H9 (cell line): ENCODE measurements at regions not wholly inside any gene's neighbourhood (a gene's known extent, or its start where the extent isn't known, plus 50 kb on each side); places are given as distances from the start of the nearest gene placed in this dataset.

ENCODE experiments used
- DNase-seq: peaks from one replicate; pipeline ENCODE4 v3.0.0-alpha.2; 2017
- H2AFZ ChIP-seq: one replicate; pipeline ENCODE4 v1.6.1; 2013; ENCODE audit warnings: mild to moderate bottlenecking, low read length, control low read depth, moderate library complexity
- H2AK5ac ChIP-seq: 2 replicates; pipeline ENCODE4 v1.6.1; 2013; ENCODE audit warnings: low read length, control low read depth, mixed read lengths; ENCODE audit not compliant: insufficient read length
- H2BK120ac ChIP-seq: one replicate; pipeline ENCODE4 v1.6.1; 2013; ENCODE audit warnings: low read depth, mild to moderate bottlenecking, low read length, control low read depth, inconsistent platforms; ENCODE audit not compliant: poor library complexity, severe bottlenecking
- H2BK12ac ChIP-seq: 2 replicates; pipeline ENCODE4 v1.6.1; 2013; ENCODE audit warnings: low read length, control low read depth, mixed read lengths, low read depth; ENCODE audit not compliant: insufficient read length
- H2BK15ac ChIP-seq: 2 replicates; pipeline ENCODE4 v1.6.1; 2013; ENCODE audit warnings: low read depth, low read length, control low read depth
- H2BK20ac ChIP-seq: one replicate; pipeline ENCODE4 v1.6.1; 2013; ENCODE audit warnings: low read depth, mild to moderate bottlenecking, low read length, control low read depth, inconsistent platforms; ENCODE audit not compliant: poor library complexity, severe bottlenecking
- H2BK5ac ChIP-seq: 2 replicates; pipeline ENCODE4 v1.6.1; 2013; ENCODE audit warnings: low read length, control low read depth, mixed read lengths; ENCODE audit not compliant: insufficient read length
- H3K14ac ChIP-seq: 2 replicates; pipeline ENCODE4 v1.6.1; 2013; ENCODE audit warnings: low read length, control low read depth; ENCODE audit not compliant: insufficient read depth
- H3K18ac ChIP-seq: 2 replicates; pipeline ENCODE4 v1.6.1; 2013; ENCODE audit warnings: low read depth, mild to moderate bottlenecking, mixed read lengths, low read length, control low read depth; ENCODE audit not compliant: insufficient read length
- H3K23ac ChIP-seq: 2 replicates; pipeline ENCODE4 v1.6.1; 2013; ENCODE audit warnings: low read length, control low read depth, mixed read lengths, low read depth; ENCODE audit not compliant: insufficient read length
- H3K23me2 ChIP-seq: 2 replicates; pipeline ENCODE4 v1.6.1; 2013; ENCODE audit warnings: low read depth, mild to moderate bottlenecking, mixed read lengths, low read length, control low read depth; ENCODE audit not compliant: insufficient read length, poor library complexity, severe bottlenecking
- H3K27ac ChIP-seq: 2 replicates; pipeline ENCODE4 v1.5.1; 2013; ENCODE audit warnings: low read length, control low read depth, mixed read lengths, low read depth; ENCODE audit not compliant: insufficient read length
- H3K27me3 ChIP-seq: 2 replicates; pipeline ENCODE4 v1.6.1; 2013; ENCODE audit warnings: low read length, control low read depth, inconsistent platforms; ENCODE audit not compliant: insufficient read depth
- H3K4ac ChIP-seq: 2 replicates; pipeline ENCODE4 v1.6.1; 2013; ENCODE audit warnings: low read depth, mild to moderate bottlenecking, control low read depth, inconsistent platforms, low read length, moderate library complexity
- H3K4me1 ChIP-seq: 2 replicates; pipeline ENCODE4 v1.6.1; 2013; ENCODE audit warnings: low read length, control low read depth, inconsistent platforms; ENCODE audit not compliant: insufficient read depth
- H3K4me2 ChIP-seq: 2 replicates; pipeline ENCODE4 v1.6.1; 2013; ENCODE audit warnings: low read length, control low read depth, mixed read lengths; ENCODE audit not compliant: insufficient read length, insufficient read depth
- H3K56ac ChIP-seq: 2 replicates; pipeline ENCODE4 v1.6.1; 2013; ENCODE audit warnings: low read depth, mild to moderate bottlenecking, mixed read lengths, low read length, control low read depth; ENCODE audit not compliant: insufficient read length
- H3K79me1 ChIP-seq: 2 replicates; pipeline ENCODE4 v1.6.1; 2013; ENCODE audit warnings: low read depth, mild to moderate bottlenecking, moderate library complexity, low read length, control low read depth, inconsistent platforms; ENCODE audit not compliant: insufficient read depth, poor library complexity, severe bottlenecking
- H3K79me2 ChIP-seq: 2 replicates; pipeline ENCODE4 v1.6.1; 2013; ENCODE audit warnings: low read length, control low read depth, inconsistent platforms; ENCODE audit not compliant: insufficient read depth
- H3K9ac ChIP-seq: 2 replicates; pipeline ENCODE4 v1.6.1; 2013; ENCODE audit warnings: low read length, control low read depth, mixed read lengths; ENCODE audit not compliant: insufficient read length; ENCODE audit errors: extremely low read depth
- H3K9me3 ChIP-seq: one replicate; pipeline ENCODE4 v1.6.1; 2013; ENCODE audit warnings: low read depth, low read length, inconsistent platforms; ENCODE audit not compliant: control insufficient read depth
- H3T11ph ChIP-seq: one replicate; pipeline ENCODE4 v1.6.1; 2013; ENCODE audit warnings: mild to moderate bottlenecking, low read length, control low read depth, inconsistent platforms
- H4K20me1 ChIP-seq: one replicate; pipeline ENCODE4 v1.6.1; 2013; ENCODE audit not compliant: control insufficient read depth, insufficient read length, insufficient read depth
- H4K5ac ChIP-seq: 2 replicates; pipeline ENCODE4 v1.6.1; 2013; ENCODE audit warnings: low read depth, mild to moderate bottlenecking, mixed read lengths, low read length, control low read depth; ENCODE audit not compliant: insufficient read length
- H4K8ac ChIP-seq: replicated peaks from 2 replicates; pipeline ENCODE4 v1.6.1; 2013; ENCODE audit warnings: low read length, control low read depth, mixed read lengths, low read depth; ENCODE audit not compliant: insufficient read length
- H4K91ac ChIP-seq: 2 replicates; pipeline ENCODE4 v1.6.1; 2013; ENCODE audit warnings: low read depth, mild to moderate bottlenecking, moderate library complexity, mixed read lengths, low read length, control low read depth; ENCODE audit not compliant: insufficient read length
- H3K27ac Mint-ChIP-seq, 3 experiments: 2 replicates in 2 of 3; 3 replicates in 1 of 3; pipeline ENCODE4 v1.8.0; 2020 to 2021; ENCODE audit warnings: mixed read lengths in 3 of 3, mild to moderate bottlenecking in 1 of 3, moderate library complexity in 1 of 3
- H3K27me3 Mint-ChIP-seq: 2 replicates; pipeline ENCODE4 v1.8.0; 2021; ENCODE audit warnings: low read depth, mild to moderate bottlenecking, moderate library complexity, mixed read lengths
- H3K36me3 Mint-ChIP-seq, 3 experiments: 2 replicates in 2 of 3; 3 replicates in 1 of 3; pipeline ENCODE4 v1.8.0; 2020 to 2021; ENCODE audit warnings: low read depth in 3 of 3, mixed read lengths in 3 of 3; ENCODE audit not compliant: insufficient read depth in 1 of 3
- H3K4me1 Mint-ChIP-seq, 2 experiments: 2 replicates each; pipeline ENCODE4 v1.8.0; 2020; ENCODE audit warnings: mixed read lengths in 2 of 2
- H3K4me3 Mint-ChIP-seq, 2 experiments: 2 replicates in 1 of 2; 3 replicates in 1 of 2; pipeline ENCODE4 v1.8.0; 2020 to 2021; ENCODE audit warnings: mild to moderate bottlenecking in 2 of 2, mixed read lengths in 2 of 2, moderate library complexity in 1 of 2
- H3K9me3 Mint-ChIP-seq, 2 experiments: 2 replicates in 1 of 2; 3 replicates in 1 of 2; pipeline ENCODE4 v1.8.0; 2020; ENCODE audit warnings: mild to moderate bottlenecking in 2 of 2, mixed read lengths in 2 of 2, moderate library complexity in 1 of 2
- WGBS: extraction: QIAGEN DNeasy Blood & Tissue Kit; methylation state at CpG from one replicate; pipeline ENCODE4 v1.1.7; 2013; ENCODE audit warnings: missing lambda C conversion rate, low lambda C conversion rate, mixed read lengths; ENCODE audit not compliant: insufficient read length; ENCODE audit errors: extremely low coverage; 5-methylcytosine and 5-hydroxymethylcytosine counted together
- TF ChIP-seq, protein P1 (sequence below): fragments of 200-600 bp; sonication (generic); conservative IDR thresholded peaks from 3 replicates; pipeline ENCODE4 v1.8.0; 2021; ENCODE audit warnings: antibody characterized with exemption, mild to moderate bottlenecking

DNA sequence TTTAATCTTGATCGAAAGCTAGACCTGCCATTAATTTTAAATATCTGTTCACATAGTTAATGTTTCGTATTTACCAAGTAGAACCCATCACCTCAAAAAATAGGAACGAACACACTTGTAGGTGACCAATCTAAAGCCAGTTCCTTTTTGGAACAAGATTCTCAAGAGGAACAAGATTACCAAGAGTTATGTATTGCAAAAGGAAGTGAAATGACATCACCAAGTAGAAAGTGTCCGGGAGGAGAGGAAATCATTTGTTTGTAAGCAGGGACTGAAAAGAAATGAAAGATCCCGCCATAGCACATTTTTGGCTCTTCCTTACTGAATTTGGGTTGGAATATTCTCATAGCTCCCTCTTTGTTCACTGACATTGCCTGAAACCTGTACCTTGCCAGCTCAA lies 1200.5 kb downstream of the SORCS1 start:
- Histone ChIP-seq H3K4me2 (no peak overlapping the region), H2AFZ (no peak overlapping the region), H3K23ac (no peak overlapping the region), H3K4me1 (no peaks in the 10 kb centered on the region), H4K5ac (no peak overlapping the region), H2BK20ac (no peak overlapping the region), H3K14ac (no peak overlapping the region), H3K4ac (no peak overlapping the region), H3K18ac (no peak overlapping the region), H2BK5ac (no peak overlapping the region), H4K8ac (no peak overlapping the region), H3K56ac (no peak overlapping the region), H4K20me1 (no peaks in the 10 kb centered on the region), H2AK5ac (no peak overlapping the region), H2BK120ac (no peak overlapping the region), H3K27ac (no peak overlapping the region), H3K23me2 (no peaks in the 10 kb centered on the region), H4K91ac (no peak overlapping the region), H3K9ac (no peak overlapping the region), H3K9me3 (no peaks in the 10 kb centered on the region), H3K79me1 (no peaks in the 10 kb centered on the region), H3K27me3 (no peaks in the 10 kb centered on the region), H2BK12ac (no peak overlapping the region), H3K79me2 (no peaks in the 10 kb centered on the region), H2BK15ac (no peak overlapping the region), H3T11ph (no peak overlapping the region)
- Mint-ChIP-seq H3K4me3 (no peak overlapping the region), H3K27ac (no peak overlapping the region), H3K36me3 (no peaks in the 10 kb centered on the region), H3K27me3 (no peaks in the 10 kb centered on the region), H3K9me3 (no peaks in the 10 kb centered on the region), H3K4me1 (peaks cover 0 to 7% of the 10 kb centered on the region in 2 experiments; a peak in 2 of 4 replicates)
- DNase-seq, result no peak
- no CpG with 5 or more reads among the region's 5 CpGs for WGBS
- TF ChIP-seq, protein P1, sequence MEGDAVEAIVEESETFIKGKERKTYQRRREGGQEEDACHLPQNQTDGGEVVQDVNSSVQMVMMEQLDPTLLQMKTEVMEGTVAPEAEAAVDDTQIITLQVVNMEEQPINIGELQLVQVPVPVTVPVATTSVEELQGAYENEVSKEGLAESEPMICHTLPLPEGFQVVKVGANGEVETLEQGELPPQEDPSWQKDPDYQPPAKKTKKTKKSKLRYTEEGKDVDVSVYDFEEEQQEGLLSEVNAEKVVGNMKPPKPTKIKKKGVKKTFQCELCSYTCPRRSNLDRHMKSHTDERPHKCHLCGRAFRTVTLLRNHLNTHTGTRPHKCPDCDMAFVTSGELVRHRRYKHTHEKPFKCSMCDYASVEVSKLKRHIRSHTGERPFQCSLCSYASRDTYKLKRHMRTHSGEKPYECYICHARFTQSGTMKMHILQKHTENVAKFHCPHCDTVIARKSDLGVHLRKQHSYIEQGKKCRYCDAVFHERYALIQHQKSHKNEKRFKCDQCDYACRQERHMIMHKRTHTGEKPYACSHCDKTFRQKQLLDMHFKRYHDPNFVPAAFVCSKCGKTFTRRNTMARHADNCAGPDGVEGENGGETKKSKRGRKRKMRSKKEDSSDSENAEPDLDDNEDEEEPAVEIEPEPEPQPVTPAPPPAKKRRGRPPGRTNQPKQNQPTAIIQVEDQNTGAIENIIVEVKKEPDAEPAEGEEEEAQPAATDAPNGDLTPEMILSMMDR, result no peak
